ENCODE measurements at regions not wholly inside any gene's neighbourhood (a gene's known extent, or its start where the extent isn't known, plus 50 kb on each side); places are given as distances from the start of the nearest gene placed in this dataset.

GRCh38 chr18:54749291-54749690 is 79.0 kb upstream of the RAB27B start:
- TF ChIP-seq CTCF (IDR thresholded peaks at IDR 0.05) (no peak), EZH2 (IDR thresholded peaks at IDR 0.05) (no peak)

All from neural progenitor cell (in vitro differentiated cells).